HuH-7.5 (cell line): ENCODE measurements at regions not wholly inside any gene's neighbourhood (a gene's known extent, or its start where the extent isn't known, plus 50 kb on each side); places are given as distances from the start of the nearest gene placed in this dataset.

Source experiments
- DNase-seq: peaks from one replicate; pipeline ENCODE4 v3.0.0; 2011; ENCODE audit warnings: low spot score

- DNase-seq = no peak
Measured at GRCh38 chr5:116686438-116686837, 111.8 kb upstream of the SEMA6A start.

GRCh38 chr5:116685931-116686330 lies 111.3 kb upstream of the SEMA6A start:
- no peak for DNase-seq

DNA sequence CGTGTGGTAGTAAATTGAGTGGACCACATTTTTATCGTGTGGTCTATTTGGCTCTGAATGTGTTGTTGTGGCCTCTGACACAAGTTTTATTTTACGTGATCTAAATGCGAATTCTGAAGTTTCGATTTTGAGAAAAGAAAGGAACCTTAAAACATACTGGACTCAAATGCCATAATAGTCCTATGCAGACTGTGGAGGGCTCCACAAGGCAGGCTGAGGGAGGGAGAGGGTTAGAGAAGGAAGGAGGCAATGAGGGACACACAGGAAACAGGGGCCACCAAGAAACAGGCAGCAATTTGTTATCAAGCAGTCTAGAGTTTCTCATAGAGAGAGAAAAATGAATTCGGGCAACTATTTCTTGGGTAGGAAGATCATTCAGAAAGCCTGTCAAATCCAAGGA lies 110.4 kb upstream of the SEMA6A start:
- DNase-seq = no peak

DNA sequence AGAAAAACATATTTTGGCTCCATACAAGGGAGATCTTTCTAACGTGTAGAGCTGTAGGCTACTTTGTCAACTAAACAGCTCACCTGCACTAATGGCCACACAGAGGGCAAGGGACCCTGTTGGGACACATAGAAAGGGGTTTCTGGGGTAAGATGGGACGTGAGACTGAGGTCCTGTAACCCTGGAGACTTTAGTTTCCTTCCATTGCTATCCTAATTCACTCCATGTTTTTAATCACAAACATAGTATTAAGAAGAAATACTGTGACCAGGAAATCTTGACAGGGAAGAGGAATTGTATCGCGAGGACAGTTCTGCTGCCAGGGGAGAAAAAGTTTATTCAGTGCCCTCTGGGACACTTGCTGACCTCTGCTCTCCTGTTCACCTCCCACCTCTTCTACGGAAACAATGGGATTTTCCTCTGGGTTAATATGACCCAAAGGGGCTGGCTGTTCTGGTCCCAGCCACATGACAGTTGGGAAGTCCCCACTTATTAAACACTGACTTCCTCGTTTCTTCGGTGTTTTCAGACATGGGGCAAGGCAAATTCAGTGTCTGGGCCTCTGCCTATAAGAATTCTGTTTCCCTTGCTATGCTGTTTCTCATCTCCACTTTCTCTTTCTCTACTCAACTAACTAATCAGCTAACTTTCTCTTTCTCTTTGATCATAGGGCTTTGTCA lies 106.9 kb upstream of the SEMA6A start:
- DNase-seq = no peak

DNA sequence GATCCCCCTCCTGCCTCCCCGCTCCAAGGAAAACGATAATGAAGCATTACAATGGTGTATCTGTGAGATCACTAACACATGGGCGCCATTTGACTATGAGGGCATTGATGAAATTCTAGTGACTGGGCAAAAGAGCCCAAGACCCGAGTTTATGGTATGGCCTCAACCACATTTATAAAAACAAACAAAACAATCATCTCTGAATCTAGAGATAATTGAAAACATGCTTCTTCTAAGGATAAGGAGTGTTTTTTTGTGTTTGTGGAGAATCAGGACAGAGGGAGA lies 100.9 kb upstream of the SEMA6A start:
- DNase-seq = no peak

GRCh38 chr5:116674881-116675625 lies 100.4 kb upstream of the SEMA6A start:
- no peak for DNase-seq

DNA sequence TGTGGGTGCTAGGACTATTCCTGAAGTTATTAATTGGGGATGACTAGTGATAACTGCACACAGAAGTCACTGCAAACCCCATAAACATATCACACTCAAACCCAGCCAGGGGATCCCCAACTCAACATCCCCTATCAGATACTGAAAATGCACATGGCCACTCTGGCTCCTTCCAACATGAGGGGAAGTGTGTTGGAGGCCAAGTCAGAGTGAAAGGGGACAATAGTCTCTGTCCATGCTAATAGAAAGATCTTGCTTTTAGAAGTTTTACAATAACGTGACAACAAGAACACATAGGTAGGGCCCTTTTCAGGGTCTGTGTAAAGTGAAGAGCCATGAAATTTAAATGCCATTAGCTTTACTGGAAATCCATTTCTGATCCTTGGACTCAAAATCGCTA lies 98.8 kb upstream of the SEMA6A start:
- no peak for DNase-seq

GRCh38 chr5:116672203-116672602 lies 97.6 kb upstream of the SEMA6A start:
- no peak for DNase-seq

DNA sequence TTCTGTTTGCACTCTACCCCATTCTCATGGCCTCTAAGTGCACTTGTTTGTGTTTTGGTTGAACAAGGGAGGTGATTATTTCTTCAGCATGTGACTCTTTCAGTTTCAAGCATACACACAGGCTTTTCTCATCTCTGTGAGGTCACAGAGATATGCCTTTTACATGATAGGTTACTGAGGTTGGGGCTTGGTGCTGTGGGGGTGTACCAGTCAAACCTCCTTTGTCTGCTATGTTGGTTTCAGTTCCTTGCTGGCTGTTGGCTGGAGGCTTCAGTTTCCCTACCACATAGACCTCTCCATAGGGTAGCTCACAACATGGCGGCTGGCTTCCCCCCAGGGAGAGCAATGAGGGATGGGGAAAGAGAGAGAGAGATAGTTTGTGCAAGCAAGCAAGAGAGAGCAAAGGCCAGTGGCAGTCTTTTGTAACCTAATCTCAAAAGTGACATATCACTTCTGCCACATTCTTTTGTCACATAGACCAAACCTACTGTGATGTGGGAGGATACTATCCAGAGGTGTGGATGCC lies 96.7 kb upstream of the SEMA6A start:
- no peak for DNase-seq

DNA sequence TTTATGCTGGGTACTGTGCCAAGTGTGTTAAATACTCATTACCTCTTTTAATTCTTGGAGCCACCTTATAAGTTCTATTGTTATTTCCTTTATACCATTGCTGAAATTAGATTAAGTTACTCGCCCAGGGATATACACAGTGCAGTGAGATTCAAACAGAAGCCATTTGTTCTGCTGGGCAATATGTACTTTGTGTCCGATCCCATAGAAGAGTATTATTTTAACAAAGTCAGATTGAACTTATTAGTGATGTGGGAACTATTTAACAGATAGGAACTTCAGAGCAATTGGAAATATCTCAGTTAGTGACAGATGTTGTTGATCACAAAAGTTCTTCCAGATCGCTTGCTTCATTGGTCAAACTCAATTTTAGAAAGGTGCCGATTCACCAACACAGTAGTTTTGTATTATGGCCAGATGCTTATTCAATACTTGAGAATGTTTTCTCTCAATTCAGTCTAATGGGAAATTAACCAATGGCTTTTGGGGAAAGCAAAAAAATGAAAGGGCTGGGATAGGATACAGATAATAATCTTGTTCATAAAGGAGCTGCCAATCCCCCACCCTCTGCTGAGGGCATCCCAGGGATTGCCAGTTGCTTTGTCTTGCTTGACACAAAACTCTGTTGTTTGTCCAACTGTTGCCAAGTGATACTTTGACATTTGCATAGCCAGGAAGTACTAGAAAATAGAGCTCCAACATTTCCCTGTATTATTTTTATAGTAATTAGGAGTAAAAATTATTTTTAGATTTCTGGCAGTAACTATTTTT lies 94.8 kb upstream of the SEMA6A start:
- DNase-seq = no peak

DNA sequence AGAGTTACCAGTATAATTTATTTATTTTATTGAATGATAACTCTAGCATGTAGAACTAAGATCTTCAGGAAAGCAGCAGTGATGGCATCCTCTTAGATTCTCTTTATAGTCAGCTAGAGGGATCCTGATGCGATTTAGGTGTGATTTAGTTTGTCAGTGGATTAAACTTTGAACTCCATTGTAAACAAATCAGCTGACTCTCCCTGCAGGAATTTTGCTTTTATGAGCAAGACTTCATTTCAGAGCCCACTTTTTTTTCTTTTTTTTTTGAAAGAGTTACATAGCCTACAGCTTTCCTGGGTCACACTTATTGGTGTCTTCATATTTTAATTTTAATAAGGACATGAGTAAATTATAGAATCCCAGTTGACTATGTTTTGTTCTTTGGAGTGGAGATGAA lies 93.8 kb upstream of the SEMA6A start:
- no peak for DNase-seq

DNA sequence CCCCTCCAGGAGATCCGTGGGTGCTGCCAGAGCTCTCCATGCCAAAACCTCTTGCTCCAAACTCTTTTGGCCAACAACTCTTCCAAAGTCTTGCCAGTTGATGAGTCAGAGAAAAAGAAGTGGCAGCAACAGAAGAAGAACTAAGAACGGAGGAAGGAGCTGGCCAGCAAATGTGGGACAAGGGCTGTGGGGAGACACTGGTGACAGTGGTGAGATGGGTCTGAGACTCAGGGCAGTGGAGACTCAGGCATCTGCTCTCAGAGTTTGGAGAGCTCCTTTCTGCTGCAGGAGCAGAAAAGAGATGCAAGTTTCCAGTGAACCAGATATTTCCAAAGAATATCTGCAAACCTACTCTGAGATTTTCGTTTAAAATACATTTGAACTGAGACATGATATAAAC lies 92.3 kb upstream of the SEMA6A start:
- no peak for DNase-seq

- DNase-seq = no peak
Measured at GRCh38 chr5:116664988-116665387, 90.4 kb upstream of the SEMA6A start.

GRCh38 chr5:116663081-116663480 lies 88.5 kb upstream of the SEMA6A start:
- no peak for DNase-seq

GRCh38 chr5:116661419-116661818 lies 86.8 kb upstream of the SEMA6A start:
- no peak for DNase-seq

GRCh38 chr5:116660929-116661328 lies 86.3 kb upstream of the SEMA6A start:
- DNase-seq = no peak

GRCh38 chr5:116658830-116659229 lies 84.2 kb upstream of the SEMA6A start:
- no peak for DNase-seq

DNA sequence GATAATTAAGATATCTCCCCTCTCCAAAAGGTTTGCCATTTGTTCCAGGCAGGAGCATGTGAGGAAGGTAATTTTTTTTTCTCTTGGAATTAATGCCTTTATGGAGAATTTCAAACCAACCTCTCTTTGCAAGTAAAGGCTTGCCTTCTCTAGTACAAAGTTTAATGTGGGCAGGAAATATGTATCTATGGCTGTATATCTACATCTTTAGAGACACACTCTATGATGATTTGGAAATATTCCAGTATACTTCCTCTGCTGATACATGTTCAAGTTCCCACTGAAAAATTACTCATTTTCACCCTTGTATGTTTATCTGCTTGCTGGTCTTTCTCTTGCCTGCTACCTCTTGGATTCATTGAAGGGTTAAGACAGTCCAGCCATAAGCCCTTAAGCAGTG lies 83.5 kb upstream of the SEMA6A start:
- DNase-seq = no peak

- no peak for DNase-seq
Measured at GRCh38 chr5:116655431-116655830, 80.8 kb upstream of the SEMA6A start.

DNA sequence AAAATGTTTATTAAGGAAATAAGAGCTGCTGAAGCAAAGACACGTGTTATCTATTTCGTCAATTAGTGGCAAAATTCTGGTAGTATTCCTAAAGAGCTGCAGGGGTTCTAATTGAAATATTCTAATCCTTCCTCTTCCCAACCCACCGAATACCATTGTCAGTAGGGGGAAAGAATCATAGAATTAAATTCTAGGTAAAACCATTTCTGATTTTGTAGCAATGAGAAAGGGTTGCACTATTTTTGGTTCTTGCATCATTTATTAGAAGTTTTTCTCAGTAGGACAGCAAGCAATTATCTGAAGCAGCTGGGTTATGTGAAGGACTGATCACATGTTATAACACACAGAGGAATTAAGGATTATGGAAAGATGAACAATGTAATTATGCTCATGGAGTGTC lies 80.3 kb upstream of the SEMA6A start:
- DNase-seq = no peak

- no peak for DNase-seq
Measured at GRCh38 chr5:116652903-116653302, 78.3 kb upstream of the SEMA6A start.

DNA sequence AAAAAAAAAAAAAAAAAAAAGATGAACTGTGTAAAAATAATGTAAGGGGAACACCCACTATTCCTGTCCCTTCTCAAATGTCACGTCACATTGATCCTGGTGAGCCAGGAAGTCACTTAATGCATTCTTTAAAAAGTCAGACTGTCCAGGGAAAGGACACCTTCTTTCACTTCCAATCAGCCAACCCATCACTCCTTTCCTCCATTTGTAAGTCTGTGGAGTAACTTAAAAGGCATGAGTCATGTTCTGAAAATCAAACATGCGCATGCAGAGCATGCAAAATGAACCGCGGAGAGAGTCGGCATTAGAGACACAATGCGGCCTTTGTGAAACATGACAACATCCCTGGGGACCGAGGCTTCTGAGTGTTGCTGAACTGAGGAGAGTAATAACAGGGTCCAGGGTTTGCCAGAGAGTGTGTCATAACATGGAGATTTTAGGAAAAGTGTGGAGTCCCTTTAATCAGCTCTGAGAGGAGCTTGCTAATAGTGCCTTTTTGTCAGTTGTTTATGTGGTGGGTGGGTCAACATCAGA lies 77.6 kb upstream of the SEMA6A start:
- DNase-seq = peak; percentile 16

GRCh38 chr5:116651653-116652052 lies 77.0 kb upstream of the SEMA6A start:
- DNase-seq = no peak
